ENCODE measurements at regions not wholly inside any gene's neighbourhood (a gene's known extent, or its start where the extent isn't known, plus 50 kb on each side); places are given as distances from the start of the nearest gene placed in this dataset. TPM values are rescaled to one million over a fixed set of nuclear protein-coding genes. Genes with fewer than 3 reads are reported as not detected.

Small RNA genes lying in the stretch of these regions (small RNA-seq; reads per million reads assigned to genes)
- gene RNU6-730P: not detected
